HG03442 (cell line): ENCODE measurements at regions not wholly inside any gene's neighbourhood (a gene's known extent, or its start where the extent isn't known, plus 50 kb on each side); places are given as distances from the start of the nearest gene placed in this dataset.
A peak's percentile ranks its signal among the peaks of the same experiment; 100 is the strongest.
"Not testable (repeated sequence)": the region's sequence is repeated elsewhere in the genome, so short reads cannot be mapped to it uniquely, and the experiment has no call there.

Experiments used
- ATAC-seq: cut with Tn5 transposase; IDR thresholded peaks from one replicate; pipeline ENCODE4 v1.9.1; 2021; ENCODE audit warnings: mild to moderate bottlenecking, moderate library complexity; ENCODE audit not compliant: unreplicated experiment

DNA sequence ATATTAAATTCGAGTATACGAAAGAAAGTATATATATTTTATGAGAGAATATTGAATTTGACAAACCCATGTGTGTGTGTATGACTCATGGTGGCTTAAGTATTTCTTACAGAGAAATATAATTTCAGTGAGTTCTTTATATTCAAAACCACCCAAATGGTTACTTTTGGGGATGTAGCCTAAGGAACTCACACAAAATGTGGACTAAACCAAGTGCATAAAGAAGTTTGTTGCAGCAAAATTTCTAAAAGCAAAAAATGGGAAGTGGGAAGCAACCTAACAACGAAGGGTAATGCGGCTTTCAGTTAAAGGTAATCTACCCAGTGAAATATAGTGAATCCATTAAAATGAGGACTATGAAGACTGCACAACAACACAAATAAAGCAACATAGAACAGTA, 277.1 kb downstream of the EDEM1 start:
- ATAC-seq, result no peak

- ATAC-seq, result no peak
Measured at GRCh38 chr3:5465183-5465582, 277.7 kb downstream of the EDEM1 start.

GRCh38 chr3:5466065-5466464, 278.6 kb downstream of the EDEM1 start:
- no peak for ATAC-seq

- ATAC-seq, result no peak
Measured at GRCh38 chr3:5466717-5467116, 279.2 kb downstream of the EDEM1 start.

GRCh38 chr3:5473471-5473870, 286.0 kb downstream of the EDEM1 start:
- no peak for ATAC-seq

GRCh38 chr3:5476403-5476802, 288.9 kb downstream of the EDEM1 start:
- ATAC-seq, result no peak

GRCh38 chr3:5479229-5479799, 291.8 kb downstream of the EDEM1 start:
- ATAC-seq, result no peak

- no peak for ATAC-seq
Measured at GRCh38 chr3:5480190-5480589, 292.7 kb downstream of the EDEM1 start.

- peak; percentile 50 for ATAC-seq
Measured at GRCh38 chr3:5485427-5485826, 297.9 kb downstream of the EDEM1 start.

- no peak for ATAC-seq
Measured at GRCh38 chr3:5488771-5489170, 301.3 kb downstream of the EDEM1 start.

DNA sequence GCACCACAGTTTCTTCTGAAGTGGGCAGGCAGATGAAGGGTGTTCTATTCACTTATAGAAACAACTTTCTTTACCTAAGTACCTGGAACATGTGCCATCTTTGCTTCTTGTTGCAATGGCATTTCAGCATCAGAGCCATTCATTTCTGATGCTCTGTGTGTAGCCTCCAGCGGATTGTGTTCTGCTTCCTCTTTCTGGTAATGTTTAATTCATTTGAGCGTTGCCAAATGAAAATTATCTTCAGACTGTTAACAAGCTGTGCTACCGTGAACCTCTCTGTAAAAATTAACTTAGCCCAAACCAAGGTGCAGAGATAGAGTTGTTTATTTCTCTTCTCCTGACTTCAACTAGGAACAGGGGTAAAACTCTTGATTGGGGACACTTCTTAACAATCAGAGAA, 302.0 kb downstream of the EDEM1 start:
- ATAC-seq, result no peak

- no peak for ATAC-seq
Measured at GRCh38 chr3:5494905-5495519, 307.5 kb downstream of the EDEM1 start.

DNA sequence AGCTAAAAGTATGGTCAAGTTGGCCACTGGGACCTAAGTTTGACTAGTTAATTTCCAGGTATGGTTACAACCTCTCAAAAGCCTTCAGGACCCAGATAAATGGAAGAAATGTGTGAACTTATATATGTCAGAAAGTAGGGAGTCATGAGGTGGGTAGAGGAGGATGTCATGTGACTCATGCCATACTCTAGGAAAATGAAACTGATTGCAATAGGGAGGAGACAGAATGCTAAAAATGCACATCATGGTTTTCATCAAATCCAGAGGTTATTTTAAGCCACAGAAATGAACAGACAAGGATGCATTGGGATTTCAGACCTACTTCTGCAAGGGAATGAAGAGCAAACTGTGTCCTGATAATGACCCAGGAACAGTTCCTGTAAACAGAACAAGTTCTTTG, 310.0 kb downstream of the EDEM1 start:
- no peak for ATAC-seq

GRCh38 chr3:5498981-5499380, 311.5 kb downstream of the EDEM1 start:
- peak; percentile 23 for ATAC-seq

DNA sequence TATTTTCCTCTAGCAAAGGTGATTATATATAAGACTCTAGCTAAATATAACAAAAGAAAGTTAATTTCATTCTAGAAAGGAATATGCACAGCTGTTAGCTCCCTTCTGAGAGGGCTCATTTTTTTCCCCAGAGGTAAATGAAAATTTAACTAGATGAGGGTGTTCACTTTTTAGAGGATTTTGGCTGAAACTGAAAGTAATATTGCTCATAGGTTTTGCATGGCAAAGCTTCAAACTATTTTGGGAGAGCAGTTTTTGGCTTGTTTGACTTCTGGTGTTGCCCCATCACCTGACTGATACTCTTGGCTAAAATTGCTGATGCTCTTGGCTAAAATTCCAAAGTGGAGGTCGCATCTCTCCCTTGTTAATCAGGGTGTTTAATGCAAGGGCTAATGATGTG, 311.9 kb downstream of the EDEM1 start:
- peak; percentile 88 for ATAC-seq

GRCh38 chr3:5503136-5503535, 315.6 kb downstream of the EDEM1 start:
- ATAC-seq, result no peak

- no peak for ATAC-seq
Measured at GRCh38 chr3:5504135-5504534, 316.6 kb downstream of the EDEM1 start.

- ATAC-seq, result no peak
Measured at GRCh38 chr3:5505163-5505562, 317.7 kb downstream of the EDEM1 start.

- ATAC-seq, result no peak
Measured at GRCh38 chr3:5505997-5506396, 318.5 kb downstream of the EDEM1 start.

GRCh38 chr3:5508860-5509259, 321.4 kb downstream of the EDEM1 start:
- not testable (repeated sequence) for ATAC-seq

- ATAC-seq, result no peak
Measured at GRCh38 chr3:5510300-5510699, 322.8 kb downstream of the EDEM1 start.

- ATAC-seq, result no peak
Measured at GRCh38 chr3:5517921-5518320, 330.4 kb downstream of the EDEM1 start.

DNA sequence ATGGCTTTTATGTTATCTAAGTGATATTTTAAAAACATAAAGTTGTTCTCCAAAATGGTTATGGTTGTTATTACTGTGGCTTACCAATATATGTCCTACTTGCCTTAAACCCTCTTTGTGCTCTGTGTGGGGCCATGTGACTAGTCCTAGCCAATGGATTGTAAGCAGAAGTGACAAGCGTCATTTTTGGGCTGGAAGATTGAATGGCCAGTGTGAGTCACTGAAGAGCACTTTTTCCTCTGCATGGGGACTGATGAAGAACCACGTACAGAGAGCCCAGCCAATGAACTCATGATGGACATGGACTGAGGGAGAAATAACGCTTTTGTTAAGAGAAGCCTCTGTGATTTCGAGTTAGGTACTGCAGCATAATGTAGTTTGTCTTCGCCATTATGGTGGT, 332.7 kb downstream of the EDEM1 start:
- no peak for ATAC-seq
